ENCODE measurements at regions not wholly inside any gene's neighbourhood (a gene's known extent, or its start where the extent isn't known, plus 50 kb on each side); places are given as distances from the start of the nearest gene placed in this dataset.

GRCh38 chr14:97891515-97891914 lies 1094.3 kb downstream of the VRK1 start:
- Histone ChIP-seq H3K4me2 (ENCODE audit: unreplicated experiment) (no peak overlapping the region), H3K27ac (no peak overlapping the region), H3K36me3 (ENCODE audit: low read depth) (no peaks in the 10 kb centered on the region), H3K79me2 (ENCODE audit: insufficient read depth) (no peaks in the 10 kb centered on the region), H3K9ac (no peak overlapping the region), H4K20me1 (ENCODE audit: insufficient read depth) (no peaks in the 10 kb centered on the region), H2AFZ (no peak overlapping the region), H3K9me2 (ENCODE audit: insufficient read depth) (no peaks in the 10 kb centered on the region), H3K4me1 (ENCODE audit: insufficient read depth) (no peaks in the 10 kb centered on the region), H3K4me3 (no peak overlapping the region), H3K27me3 (replicated peaks; ENCODE audit: insufficient read depth) (no peaks in the 10 kb centered on the region), H3K9me3 (ENCODE audit: low read depth) (no peaks in the 10 kb centered on the region), H3F3A (ENCODE audit: insufficient read depth) (no peaks in the 10 kb centered on the region)
- WGBS, 2 experiments (ENCODE audit: low coverage in 1 of 2, low lambda C conversion rate in 2 of 2, missing lambda C conversion rate in 2 of 2), result 16 to 20% methylated on average over 2 of the region's 2 CpGs
- no peak for DNase-seq
- TF ChIP-seq EZH2phosphoT487 (IDR thresholded peaks at IDR 0.05; ENCODE audit: insufficient read depth, low read depth), result no peak
- no peak for TF ChIP-seq EZH2 (IDR thresholded peaks at IDR 0.05; ENCODE audit: insufficient read depth, poor library complexity, severe bottlenecking)
- in situ Hi-C loops (cut with MboI), result no loop called here

DNA sequence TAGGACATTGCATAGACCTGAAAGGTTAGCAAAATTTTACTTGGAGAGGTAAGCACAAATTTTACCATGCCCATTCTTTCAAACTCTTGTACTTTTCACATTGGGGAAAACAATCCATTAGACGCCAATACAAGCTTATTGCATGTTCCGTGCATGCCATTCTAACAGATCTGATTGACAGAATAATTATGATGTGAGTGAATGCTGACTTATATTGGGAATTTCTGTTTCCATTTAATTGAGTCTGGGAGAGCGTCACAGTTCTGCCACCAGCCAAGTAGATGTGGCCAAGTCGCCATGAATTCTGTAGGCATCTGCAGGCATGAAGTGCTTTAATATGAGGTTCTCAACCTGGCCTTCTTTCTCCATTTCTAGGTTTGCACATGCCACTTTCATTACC lies 1097.4 kb downstream of the VRK1 start:
- no peaks in the 10 kb centered on the region for H4K20me1 ChIP-seq (ENCODE audit: insufficient read depth)
- H3K4me1 ChIP-seq (ENCODE audit: insufficient read depth), result no peaks in the 10 kb centered on the region
- no peak overlapping the region for H3K27ac ChIP-seq
- H3K4me2 ChIP-seq (ENCODE audit: unreplicated experiment), result no peak overlapping the region
- no peaks in the 10 kb centered on the region for H3K27me3 ChIP-seq (replicated peaks; ENCODE audit: insufficient read depth)
- TF ChIP-seq EZH2 (IDR thresholded peaks at IDR 0.05; ENCODE audit: insufficient read depth, poor library complexity, severe bottlenecking) (no peak), EZH2phosphoT487 (IDR thresholded peaks at IDR 0.05; ENCODE audit: insufficient read depth, low read depth) (no peak)
- no peaks in the 10 kb centered on the region for H3K9me3 ChIP-seq (ENCODE audit: low read depth)
- 54 to 61% methylated on average over 4 of the region's 4 CpGs for WGBS, 2 experiments (ENCODE audit: low coverage in 1 of 2, low lambda C conversion rate in 2 of 2, missing lambda C conversion rate in 2 of 2)
- no peaks in the 10 kb centered on the region for H3K36me3 ChIP-seq (ENCODE audit: low read depth)
- H3K9me2 ChIP-seq (ENCODE audit: insufficient read depth), result no peaks in the 10 kb centered on the region
- H3K4me3 ChIP-seq, result no peak overlapping the region
- no peak overlapping the region for H2AFZ ChIP-seq
- in situ Hi-C loops (cut with MboI), result no loop called here
- no peaks in the 10 kb centered on the region for H3K79me2 ChIP-seq (ENCODE audit: insufficient read depth)
- no peak overlapping the region for H3K9ac ChIP-seq
- DNase-seq, result no peak
- H3F3A ChIP-seq (ENCODE audit: insufficient read depth), result no peaks in the 10 kb centered on the region

GRCh38 chr14:97900196-97900854 lies 1103.1 kb downstream of the VRK1 start:
- Histone ChIP-seq H3K9me3 (ENCODE audit: low read depth) (no peaks in the 10 kb centered on the region), H3K9ac (no peak overlapping the region), H3K79me2 (ENCODE audit: insufficient read depth) (no peaks in the 10 kb centered on the region), H3K4me2 (ENCODE audit: unreplicated experiment) (no peak overlapping the region), H3K27me3 (replicated peaks; ENCODE audit: insufficient read depth) (no peaks in the 10 kb centered on the region), H3K9me2 (ENCODE audit: insufficient read depth) (no peaks in the 10 kb centered on the region), H3K4me1 (ENCODE audit: insufficient read depth) (no peaks in the 10 kb centered on the region), H3K27ac (no peak overlapping the region), H3K36me3 (ENCODE audit: low read depth) (no peaks in the 10 kb centered on the region), H2AFZ (no peak overlapping the region), H3K4me3 (no peak overlapping the region), H3F3A (ENCODE audit: insufficient read depth) (no peaks in the 10 kb centered on the region), H4K20me1 (ENCODE audit: insufficient read depth) (no peaks in the 10 kb centered on the region)
- WGBS, 2 experiments (ENCODE audit: low coverage in 1 of 2, low lambda C conversion rate in 2 of 2, missing lambda C conversion rate in 2 of 2), result 9 to 11% methylated on average over 6 of the region's 6 CpGs
- DNase-seq, result no peak
- no peak for TF ChIP-seq EZH2phosphoT487 (IDR thresholded peaks at IDR 0.05; ENCODE audit: insufficient read depth, low read depth)
- TF ChIP-seq EZH2 (IDR thresholded peaks at IDR 0.05; ENCODE audit: insufficient read depth, poor library complexity, severe bottlenecking), result no peak
- in situ Hi-C loops (cut with MboI), result no loop called here

- H3K36me3 ChIP-seq (ENCODE audit: low read depth), result no peaks in the 10 kb centered on the region
- WGBS, 2 experiments (ENCODE audit: low coverage in 1 of 2, low lambda C conversion rate in 2 of 2, missing lambda C conversion rate in 2 of 2), result 16 to 27% methylated on average over 1 of the region's 1 CpG
- no peak overlapping the region for H3K4me3 ChIP-seq
- H3K9me3 ChIP-seq (ENCODE audit: low read depth), result no peaks in the 10 kb centered on the region
- H3K4me2 ChIP-seq (ENCODE audit: unreplicated experiment), result no peak overlapping the region
- H4K20me1 ChIP-seq (ENCODE audit: insufficient read depth), result no peaks in the 10 kb centered on the region
- no peak for TF ChIP-seq EZH2phosphoT487 (IDR thresholded peaks at IDR 0.05; ENCODE audit: insufficient read depth, low read depth)
- TF ChIP-seq EZH2 (IDR thresholded peaks at IDR 0.05; ENCODE audit: insufficient read depth, poor library complexity, severe bottlenecking), result no peak
- H3K27ac ChIP-seq, result no peak overlapping the region
- no peaks in the 10 kb centered on the region for H3K79me2 ChIP-seq (ENCODE audit: insufficient read depth)
- H3K9ac ChIP-seq, result no peak overlapping the region
- H3F3A ChIP-seq (ENCODE audit: insufficient read depth), result no peaks in the 10 kb centered on the region
- in situ Hi-C loops (cut with MboI), result no loop called here
- H3K27me3 ChIP-seq (replicated peaks; ENCODE audit: insufficient read depth), result no peaks in the 10 kb centered on the region
- H3K9me2 ChIP-seq (ENCODE audit: insufficient read depth), result no peaks in the 10 kb centered on the region
- no peaks in the 10 kb centered on the region for H3K4me1 ChIP-seq (ENCODE audit: insufficient read depth)
- H2AFZ ChIP-seq, result no peak overlapping the region
- DNase-seq, result no peak
Observed at GRCh38 chr14:97902630-97903029, 1105.4 kb downstream of the VRK1 start.

- Histone ChIP-seq H4K20me1 (ENCODE audit: insufficient read depth) (no peaks in the 10 kb centered on the region), H3K4me3 (no peak overlapping the region), H3K9me3 (ENCODE audit: low read depth) (no peaks in the 10 kb centered on the region), H3K4me2 (ENCODE audit: unreplicated experiment) (no peak overlapping the region), H3K4me1 (ENCODE audit: insufficient read depth) (no peaks in the 10 kb centered on the region), H3K36me3 (ENCODE audit: low read depth) (no peaks in the 10 kb centered on the region), H2AFZ (no peak overlapping the region), H3K27ac (no peak overlapping the region), H3F3A (ENCODE audit: insufficient read depth) (no peaks in the 10 kb centered on the region), H3K79me2 (ENCODE audit: insufficient read depth) (no peaks in the 10 kb centered on the region), H3K9me2 (ENCODE audit: insufficient read depth) (no peaks in the 10 kb centered on the region), H3K9ac (no peak overlapping the region), H3K27me3 (replicated peaks; ENCODE audit: insufficient read depth) (no peaks in the 10 kb centered on the region)
- 60 to 62% methylated on average over 3 of the region's 3 CpGs for WGBS, 2 experiments (ENCODE audit: low coverage in 1 of 2, low lambda C conversion rate in 2 of 2, missing lambda C conversion rate in 2 of 2)
- in situ Hi-C loops (cut with MboI), result no loop called here
- TF ChIP-seq EZH2 (IDR thresholded peaks at IDR 0.05; ENCODE audit: insufficient read depth, poor library complexity, severe bottlenecking), result no peak
- TF ChIP-seq EZH2phosphoT487 (IDR thresholded peaks at IDR 0.05; ENCODE audit: insufficient read depth, low read depth), result no peak
- no peak for DNase-seq
Observed at GRCh38 chr14:97903821-97904220, 1106.6 kb downstream of the VRK1 start.

Measured in GM23248 (cell line).